ENCODE measurements at regions not wholly inside any gene's neighbourhood (a gene's known extent, or its start where the extent isn't known, plus 50 kb on each side); places are given as distances from the start of the nearest gene placed in this dataset.

- dilution Hi-C loops (cut with MboI; ENCODE audit: extremely low pct_ligation_motif_present, low sequenced_read_pairs) (no loop called here), intact Hi-C loops (cut with micrococcal nuclease) (no loop called here)
- H3K9me1 ChIP-seq (replicated peaks; ENCODE audit: control insufficient read depth, extremely low read depth, insufficient read depth, low read length), result no peaks in the 10 kb centered on the region
- H3K9me3 ChIP-seq (replicated peaks; ENCODE audit: control insufficient read depth, insufficient read depth, low read length), result no peaks in the 10 kb centered on the region
- H4K20me1 ChIP-seq (replicated peaks; ENCODE audit: control insufficient read depth, extremely low read depth, insufficient read depth, low read length), result no peaks in the 10 kb centered on the region
- no peaks in the 10 kb centered on the region for H3K36me3 ChIP-seq (ENCODE audit: control insufficient read depth in 2 of 2, extremely low read depth in 1 of 2, insufficient read depth in 2 of 2, low read length in 2 of 2)
- H3K9ac ChIP-seq (replicated peaks; ENCODE audit: extremely low read depth, insufficient read depth, low read length), result no peak overlapping the region
- POLR2A ChIA-PET, result no interaction called here
- TF ChIP-seq POLR2AphosphoS5 (IDR thresholded peaks at IDR 0.05; ENCODE audit: insufficient read depth, low read depth, low read length) (no peak), MAX (IDR thresholded peaks at IDR 0.05; ENCODE audit: insufficient read depth, insufficient read length) (no peak), JUN (IDR thresholded peaks at IDR 0.05; ENCODE audit: borderline replicate concordance, insufficient read depth, insufficient read length, low read depth) (no peak), EZH2 (IDR thresholded peaks at IDR 0.05; ENCODE audit: borderline replicate concordance, low read depth, low read length, severe bottlenecking) (no peak), POLR2A (IDR thresholded peaks at IDR 0.05; ENCODE audit: low read depth, low read length) (no peak), CTCF (IDR thresholded peaks at IDR 0.05; ENCODE audit: extremely low read depth in 1 of 2, insufficient read depth in 1 of 2, low read depth in 1 of 2, low read length in 2 of 2) (no peak), MYC (IDR thresholded peaks at IDR 0.05; ENCODE audit: low read depth, low read length) (no peak), GATA2 (IDR thresholded peaks at IDR 0.05; ENCODE audit: insufficient read depth, insufficient read length, low read depth, low read length) (no peak), FOS (IDR thresholded peaks at IDR 0.05; ENCODE audit: borderline replicate concordance, insufficient read depth, low read length) (no peak)
- H3K27me3 ChIP-seq (ENCODE audit: control insufficient read depth in 2 of 2, insufficient read depth in 2 of 2, low read length in 2 of 2), result no peaks in the 10 kb centered on the region
- H2AFZ ChIP-seq (ENCODE audit: low read depth, low read length), result no peak overlapping the region
- H3K79me2 ChIP-seq (ENCODE audit: control insufficient read depth, insufficient read depth, low read length), result no peaks in the 10 kb centered on the region
- CTCF ChIA-PET, result interaction anchor here (1.8 kb wide), 1 partner anchor 17 kb away, joined by 7 read pairs; no protein-coding TSS in a partner anchor
- no peak overlapping the region for H3K27ac ChIP-seq (ENCODE audit: insufficient read depth, low read depth, low read length)
- no TSS peak for BruUV-seq (replicated peaks)
- no peak for DNase-seq (ENCODE audit: low read depth, low spot score)
- H3K4me3 ChIP-seq (replicated peaks in 1 of 3; ENCODE audit: insufficient read depth in 1 of 3, low read depth in 1 of 3, low read length in 3 of 3), result no peak overlapping the region
- H3K4me1 ChIP-seq (ENCODE audit: control insufficient read depth, extremely low read depth, insufficient read depth, low read length), result peaks cover 6% of the 10 kb centered on the region
- FAIRE-seq, result no peak
- H3K4me2 ChIP-seq (ENCODE audit: insufficient read depth, low read length), result no peak overlapping the region
These were observed 79.7 kb upstream of the ITGB1 start for GRCh38 chr10:33037726-33038125.

All from endothelial cell of umbilical vein (primary cell).